Stomach (tissue), 4 donors: ENCODE measurements at regions not wholly inside any gene's neighbourhood (a gene's known extent, or its start where the extent isn't known, plus 50 kb on each side); places are given as distances from the start of the nearest gene placed in this dataset.

Experiments
- POLR2A ChIP-seq, 4 donors: fragments of 450-650 bp; IDR thresholded peaks; one replicate each; pipeline ENCODE4 v1.6.1; 2016; ENCODE audit warnings: antibody characterized with exemption in 4 of 4, control low read depth in 2 of 4, mild to moderate bottlenecking in 1 of 4, moderate library complexity in 1 of 4
- POLR2AphosphoS5 ChIP-seq, 3 donors: sonication (generic); formaldehyde crosslinking; IDR thresholded peaks; one replicate each; pipeline ENCODE4 v1.6.1; 2016; ENCODE audit warnings: antibody characterized with exemption in 3 of 3
- TF ChIP-seq, protein P1 (sequence below), 7 experiments: fragments of 450-650 bp in 4 of 7; fragments of 200-600 bp in 3 of 7; sonication (generic) in 3 of 7; IDR thresholded peaks; one replicate each; pipeline ENCODE4 v1.5.1; 2016 to 2019; ENCODE audit warnings: antibody characterized with exemption in 7 of 7, control low read depth in 2 of 7, mild to moderate bottlenecking in 1 of 7

DNA sequence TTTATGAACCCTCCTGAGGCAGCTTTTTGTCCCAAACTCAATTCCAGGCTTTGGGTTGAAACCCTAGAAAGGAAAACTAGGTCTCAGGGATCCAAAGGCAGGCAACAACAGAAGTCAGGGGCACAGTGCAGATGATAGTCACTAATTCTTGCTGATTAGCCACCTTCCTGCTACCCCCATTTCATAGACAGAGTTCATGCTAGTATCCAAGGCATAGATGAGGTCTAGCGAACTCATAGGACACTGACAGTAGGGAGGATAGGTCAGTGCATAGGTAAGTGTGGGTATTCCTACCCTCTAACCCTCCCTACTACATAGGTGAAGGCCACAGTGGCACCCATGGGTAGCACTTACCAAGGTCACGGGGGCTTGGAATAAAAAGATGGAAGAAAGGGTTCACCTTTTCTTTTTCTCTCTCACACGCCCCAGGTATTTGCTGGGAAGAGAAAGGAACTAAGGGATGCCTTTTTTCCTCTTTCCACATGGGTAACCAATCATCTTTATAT lies 86.2 kb downstream of the SLC25A46 start:
- TF ChIP-seq, protein P1, sequence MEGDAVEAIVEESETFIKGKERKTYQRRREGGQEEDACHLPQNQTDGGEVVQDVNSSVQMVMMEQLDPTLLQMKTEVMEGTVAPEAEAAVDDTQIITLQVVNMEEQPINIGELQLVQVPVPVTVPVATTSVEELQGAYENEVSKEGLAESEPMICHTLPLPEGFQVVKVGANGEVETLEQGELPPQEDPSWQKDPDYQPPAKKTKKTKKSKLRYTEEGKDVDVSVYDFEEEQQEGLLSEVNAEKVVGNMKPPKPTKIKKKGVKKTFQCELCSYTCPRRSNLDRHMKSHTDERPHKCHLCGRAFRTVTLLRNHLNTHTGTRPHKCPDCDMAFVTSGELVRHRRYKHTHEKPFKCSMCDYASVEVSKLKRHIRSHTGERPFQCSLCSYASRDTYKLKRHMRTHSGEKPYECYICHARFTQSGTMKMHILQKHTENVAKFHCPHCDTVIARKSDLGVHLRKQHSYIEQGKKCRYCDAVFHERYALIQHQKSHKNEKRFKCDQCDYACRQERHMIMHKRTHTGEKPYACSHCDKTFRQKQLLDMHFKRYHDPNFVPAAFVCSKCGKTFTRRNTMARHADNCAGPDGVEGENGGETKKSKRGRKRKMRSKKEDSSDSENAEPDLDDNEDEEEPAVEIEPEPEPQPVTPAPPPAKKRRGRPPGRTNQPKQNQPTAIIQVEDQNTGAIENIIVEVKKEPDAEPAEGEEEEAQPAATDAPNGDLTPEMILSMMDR (IDR thresholded peaks at IDR 0.05), result no peak
- TF ChIP-seq POLR2A (IDR thresholded peaks at IDR 0.05) (no peak), POLR2AphosphoS5 (IDR thresholded peaks at IDR 0.05) (no peak)
